Islet of Langerhans (tissue), 1 donor: ENCODE measurements at regions not wholly inside any gene's neighbourhood (a gene's known extent, or its start where the extent isn't known, plus 50 kb on each side); places are given as distances from the start of the nearest gene placed in this dataset.
"Not testable (repeated sequence)": the region's sequence is repeated elsewhere in the genome, so short reads cannot be mapped to it uniquely, and the experiment has no call there.

Experiments used
- FAIRE-seq: peaks from one replicate; lab custom pipeline; 2011; peaks lifted over from hg19 to GRCh38; lab: Jason Lieb, UNC

DNA sequence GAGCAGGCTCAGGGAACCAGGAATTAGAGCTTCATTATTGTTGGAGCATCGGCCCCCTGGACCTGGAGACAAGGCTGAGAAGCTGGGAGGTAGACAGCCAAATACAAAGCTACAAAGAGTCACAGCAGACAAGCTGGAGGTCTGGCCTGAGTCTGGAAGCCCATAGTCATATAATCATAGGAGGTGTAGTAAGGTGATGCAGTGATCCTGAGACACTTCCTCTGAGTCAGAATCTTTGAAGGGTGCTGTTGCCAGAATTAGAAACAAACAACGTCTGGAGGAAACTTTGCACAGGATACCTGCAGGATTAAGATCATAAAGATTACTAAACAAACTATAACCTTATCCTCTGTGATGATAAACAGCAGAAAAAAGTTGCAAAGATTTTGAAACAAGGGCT is 213.8 kb downstream of the DSC3 start:
- FAIRE-seq = no peak

DNA sequence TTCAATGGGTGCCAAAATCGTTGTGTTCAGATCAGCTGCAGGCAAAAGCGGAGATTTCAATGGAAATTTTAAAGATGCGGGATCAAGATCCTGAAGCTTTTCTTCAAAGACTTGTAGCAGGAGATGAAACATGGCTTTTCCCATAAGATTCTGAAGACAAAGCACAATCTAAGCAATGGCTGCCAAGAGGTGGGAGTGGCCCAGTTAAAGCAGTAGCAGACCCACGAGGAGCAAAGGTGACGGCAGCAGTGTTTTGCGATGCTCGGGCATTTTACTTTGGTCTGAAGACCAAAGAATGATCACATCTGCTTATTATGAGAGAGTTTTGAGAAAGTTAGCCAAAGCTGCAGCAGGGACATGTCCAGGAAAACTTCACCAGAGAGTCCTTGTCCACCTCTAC is 222.9 kb downstream of the DSC3 start:
- FAIRE-seq = no peak

DNA sequence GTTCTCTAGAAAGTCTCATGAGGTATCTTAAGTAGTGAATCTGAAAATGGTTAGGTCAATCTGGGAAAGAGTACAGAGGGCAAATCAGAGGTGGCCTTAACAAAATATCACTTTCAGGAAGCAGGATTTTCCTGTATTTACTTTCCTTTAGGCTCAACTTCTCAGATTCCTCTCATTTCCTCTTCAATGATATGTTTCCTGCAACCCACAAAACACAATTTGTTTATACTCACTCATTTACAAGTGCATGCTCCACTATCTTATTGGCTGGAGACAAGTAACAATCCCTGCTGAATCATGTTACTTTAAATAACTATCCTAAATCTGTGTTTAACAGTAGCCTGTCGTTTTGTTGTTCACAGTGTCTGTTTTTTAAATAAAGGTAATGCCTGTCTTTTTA is 228.1 kb downstream of the DSC3 start:
- no peak for FAIRE-seq

DNA sequence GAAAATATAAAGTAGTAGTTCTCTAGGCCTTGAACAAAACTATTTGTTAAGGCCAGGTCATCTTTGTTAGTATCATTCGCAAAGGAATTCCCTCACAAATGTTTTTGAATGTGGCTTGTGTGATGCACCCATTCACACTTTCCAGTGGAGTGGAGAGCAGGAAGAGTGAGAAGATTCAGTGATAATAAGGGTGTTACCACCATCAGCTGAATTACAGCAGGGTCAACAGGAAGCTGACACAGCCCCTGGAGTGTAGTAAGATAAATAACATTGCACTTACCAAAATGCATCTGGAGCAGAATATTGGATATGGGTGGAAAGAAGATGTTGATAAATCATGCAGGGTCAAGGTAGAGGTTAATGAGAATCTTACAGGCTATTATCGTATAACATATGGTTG is 231.0 kb downstream of the DSC3 start:
- FAIRE-seq = no peak

DNA sequence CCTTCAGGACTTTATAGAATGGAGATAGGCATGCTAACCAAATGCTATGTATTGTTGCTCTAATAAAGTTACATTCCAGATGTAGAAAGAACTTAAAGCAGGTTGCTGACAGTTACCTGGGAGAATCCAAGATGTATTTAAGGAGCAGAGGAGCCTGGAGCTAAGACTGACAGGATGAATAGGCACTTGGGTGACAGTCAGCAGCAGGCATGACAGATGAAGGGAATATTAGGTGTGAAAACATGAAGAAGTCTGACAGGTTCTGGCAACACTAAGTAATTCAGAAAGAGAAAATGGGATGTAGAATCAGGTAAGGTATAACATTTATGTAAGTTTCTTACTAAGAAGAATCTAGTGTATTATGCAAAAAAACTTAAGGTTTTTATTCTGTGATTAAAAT is 232.0 kb downstream of the DSC3 start:
- no peak for FAIRE-seq

DNA sequence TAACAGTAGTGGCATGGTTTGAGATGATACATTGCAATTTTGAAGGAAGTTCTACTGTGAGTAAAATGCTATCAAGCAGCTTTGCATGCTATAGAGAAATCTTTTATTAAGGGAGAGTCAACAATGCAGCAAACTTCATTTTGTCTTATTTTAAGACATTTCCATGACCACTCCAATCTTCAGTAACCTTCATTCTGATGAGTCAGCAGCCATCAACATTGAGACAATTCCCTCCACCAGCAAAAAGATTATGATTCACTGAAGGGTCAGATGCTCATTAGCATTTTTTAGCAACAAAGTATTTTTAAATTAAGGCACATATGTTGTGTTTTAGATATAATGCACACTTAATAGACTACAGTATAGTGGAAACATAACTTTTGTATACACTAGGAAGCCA is 235.7 kb downstream of the DSC3 start:
- no peak for FAIRE-seq

DNA sequence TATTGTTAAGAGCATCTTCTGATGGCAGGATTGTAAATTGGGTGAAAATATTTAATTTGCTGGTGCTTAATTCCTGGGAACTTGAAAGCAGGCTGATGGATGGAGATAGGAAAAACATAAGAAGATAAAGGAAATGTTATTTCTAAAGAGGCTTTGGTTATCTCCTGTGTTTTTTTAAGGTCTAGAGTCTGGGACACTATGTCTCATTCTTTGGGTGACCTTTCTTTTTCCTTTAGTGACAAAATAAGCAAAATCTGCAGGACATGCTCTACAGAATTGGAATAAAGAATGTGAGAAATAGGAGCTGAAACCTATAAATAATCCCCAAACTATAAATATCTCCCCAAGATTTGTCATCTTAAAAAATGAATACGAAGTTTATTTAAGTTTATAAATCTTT is 241.7 kb downstream of the DSC3 start:
- FAIRE-seq = no peak

DNA sequence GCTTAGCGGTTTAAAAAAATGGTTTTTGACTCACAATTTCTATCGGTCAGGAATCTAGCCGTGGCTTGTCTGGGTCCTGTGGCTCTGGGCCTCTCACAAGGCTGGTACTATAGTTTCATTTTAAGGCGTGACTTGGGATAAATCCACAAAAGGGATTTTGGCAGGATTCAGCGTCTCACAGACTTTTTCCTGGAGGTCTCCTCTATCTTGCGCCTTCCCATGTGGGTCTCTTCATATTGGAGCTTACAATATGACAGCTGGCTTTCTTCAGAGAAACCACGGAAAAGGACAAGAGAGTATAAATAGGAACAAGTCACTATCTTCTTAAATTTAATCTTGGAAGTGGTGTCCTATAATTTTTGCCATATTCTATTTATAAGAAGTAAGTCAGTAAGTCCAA is 250.5 kb downstream of the DSC3 start:
- FAIRE-seq = no peak

DNA sequence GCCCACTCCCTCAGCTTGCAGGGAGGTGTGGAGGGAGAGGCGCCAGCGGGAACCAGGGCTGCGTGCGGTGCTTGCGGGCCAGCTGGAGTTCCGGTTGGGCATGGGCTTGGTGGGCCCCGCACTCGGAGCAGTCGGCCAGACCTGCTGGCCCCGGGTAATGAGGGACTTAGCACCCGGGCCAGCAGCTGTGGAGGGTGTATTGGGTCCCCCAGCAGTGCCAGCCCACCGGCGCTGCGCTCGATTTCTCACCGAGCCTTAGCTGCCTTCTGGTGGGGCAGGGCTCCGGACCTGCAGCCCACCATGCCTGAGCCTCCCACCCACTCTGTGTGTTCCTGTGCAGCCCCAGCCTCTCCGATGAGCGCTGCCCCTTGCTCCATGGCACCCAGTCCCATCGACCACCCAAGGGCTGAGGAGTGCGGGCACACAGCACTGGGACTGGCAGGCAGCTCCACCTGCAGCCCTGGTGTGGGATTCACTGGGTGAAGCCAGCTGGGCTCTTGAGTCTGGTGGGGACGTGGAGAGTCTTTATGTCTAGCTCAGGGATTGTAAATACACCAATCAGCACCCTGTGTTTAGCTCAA is 254.0 kb downstream of the DSC3 start:
- not testable (repeated sequence) for FAIRE-seq

DNA sequence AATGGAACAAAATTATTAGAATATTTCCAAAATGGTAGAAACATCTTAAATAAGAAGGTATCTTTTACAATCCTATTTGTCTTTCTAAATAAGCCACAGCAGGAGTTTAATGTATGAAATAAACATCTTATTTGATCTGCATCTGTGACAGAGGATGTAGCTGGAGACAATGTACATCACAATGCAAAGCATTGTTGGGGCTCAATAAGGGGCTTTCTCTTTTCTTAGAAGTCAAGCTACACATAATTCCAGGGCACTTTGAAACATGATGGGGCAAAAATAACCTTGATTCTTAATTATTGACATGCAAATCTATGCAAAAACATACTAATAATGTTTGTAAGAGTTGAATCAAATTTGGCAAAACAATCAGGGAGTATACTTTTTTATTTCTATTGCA is 255.1 kb downstream of the DSC3 start:
- no peak for FAIRE-seq

DNA sequence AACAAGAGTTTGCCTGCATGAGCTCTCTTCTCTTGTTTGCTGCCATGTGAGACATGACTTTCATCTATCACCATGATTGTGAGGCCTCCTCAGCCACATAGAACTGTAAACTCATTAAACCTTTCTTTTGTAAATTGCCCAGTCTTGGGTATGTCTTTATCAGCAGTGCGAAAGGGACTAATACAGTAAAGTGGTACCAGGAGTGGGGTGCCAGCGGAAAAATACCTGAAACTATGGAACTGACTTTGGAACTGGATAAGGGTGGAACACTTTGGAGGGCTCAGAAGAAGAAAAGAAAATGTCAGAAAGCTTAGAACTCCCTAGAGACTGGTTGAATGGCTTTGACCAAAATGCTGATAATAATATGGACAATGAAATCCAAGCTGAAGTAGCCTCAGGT is 260.9 kb downstream of the DSC3 start:
- FAIRE-seq = no peak

DNA sequence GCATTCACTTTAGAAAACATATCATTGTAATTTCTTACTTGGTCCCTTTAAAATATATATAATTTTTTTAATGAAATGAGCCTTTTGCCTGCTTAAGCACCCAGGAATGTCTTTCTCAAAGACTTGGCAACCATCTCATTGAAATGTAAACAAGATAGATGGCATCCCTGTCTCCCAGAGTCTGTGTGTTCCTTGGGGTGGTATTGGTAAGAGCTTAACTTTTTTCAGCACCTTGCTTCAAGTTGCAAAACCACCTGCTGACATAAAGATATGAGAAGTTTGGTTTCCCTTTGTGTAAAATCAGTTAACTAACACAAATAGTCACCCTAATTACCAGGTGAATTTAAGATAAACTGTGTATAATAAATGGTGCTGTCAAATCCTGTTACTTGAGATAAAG is 266.9 kb downstream of the DSC3 start:
- FAIRE-seq = no peak

DNA sequence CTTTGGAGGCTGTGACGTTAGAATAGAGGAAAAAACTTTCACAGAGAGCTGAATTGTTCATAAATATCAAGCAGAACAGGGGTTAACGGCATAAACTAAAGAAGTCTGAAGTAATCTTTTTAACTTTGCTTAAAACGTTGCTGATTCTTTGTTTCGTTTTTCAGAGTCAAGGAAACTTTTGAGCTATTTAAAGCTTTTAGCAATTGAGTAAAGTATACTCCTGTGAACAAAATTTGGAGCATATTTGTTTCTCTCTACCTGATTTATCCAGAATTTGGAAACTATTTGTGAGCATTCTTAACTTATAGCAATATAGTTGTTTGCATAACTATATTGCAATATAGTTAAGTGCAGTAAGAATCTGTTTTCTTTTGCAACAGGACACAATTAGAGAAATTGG is 270.4 kb downstream of the DSC3 start:
- FAIRE-seq = not testable (repeated sequence)

DNA sequence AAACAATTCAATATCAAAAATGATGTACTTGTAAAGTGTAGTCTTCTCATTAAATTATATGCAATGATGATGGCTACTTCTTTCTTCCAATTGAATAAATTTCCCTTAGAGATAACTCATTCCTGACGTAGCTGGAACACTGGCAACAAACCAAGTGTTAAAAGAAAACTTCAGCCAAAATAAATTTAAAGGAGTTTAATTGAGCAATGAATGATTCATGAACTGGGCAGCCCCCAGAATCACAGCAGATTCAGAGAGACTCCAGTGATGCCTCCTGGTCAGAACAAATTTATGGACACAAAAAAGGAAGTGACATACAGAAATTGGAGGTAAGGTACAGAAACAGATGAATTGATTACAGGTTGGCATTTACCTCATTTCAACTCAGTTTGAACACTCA is 276.5 kb downstream of the DSC3 start:
- FAIRE-seq = no peak

DNA sequence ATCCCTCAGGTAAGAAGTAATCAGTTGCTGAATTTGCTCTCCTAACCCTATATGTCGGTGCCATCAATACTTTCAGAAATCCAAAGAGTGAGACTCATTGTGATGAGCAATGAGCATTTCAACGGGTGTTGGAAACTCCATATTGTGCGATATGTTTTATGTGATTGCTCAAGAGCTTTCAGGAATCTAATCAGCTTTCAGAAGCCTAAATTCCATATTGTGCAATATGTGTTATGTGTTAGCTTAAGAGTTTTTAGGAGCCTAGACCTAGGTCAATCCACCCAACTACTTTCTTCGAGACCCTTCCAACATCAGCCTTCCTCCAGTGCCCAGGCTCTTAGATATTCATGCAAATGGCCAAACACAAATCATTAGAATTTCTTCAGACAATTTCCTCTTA is 277.3 kb downstream of the DSC3 start:
- no peak for FAIRE-seq

DNA sequence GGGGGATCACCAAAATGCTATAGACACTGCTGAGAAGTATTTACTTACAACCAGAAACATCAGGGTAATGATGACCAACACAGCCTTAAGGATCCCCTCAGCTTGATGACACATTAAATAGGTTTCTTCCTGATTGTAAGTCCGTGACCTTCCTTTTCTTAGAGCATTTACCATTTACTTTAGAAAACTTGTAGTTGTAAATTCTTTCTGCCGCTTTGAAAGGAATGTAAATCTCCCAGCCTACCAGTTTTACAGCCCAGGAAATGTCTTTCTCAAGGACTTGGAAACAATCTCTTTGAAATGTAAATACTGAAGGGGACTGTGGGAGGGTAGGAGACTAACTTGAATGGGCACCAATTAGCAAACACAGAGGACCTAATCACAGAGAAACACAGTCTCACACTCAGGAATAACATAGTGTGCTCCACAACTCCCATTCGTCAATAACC is 278.6 kb downstream of the DSC3 start:
- no peak for FAIRE-seq

DNA sequence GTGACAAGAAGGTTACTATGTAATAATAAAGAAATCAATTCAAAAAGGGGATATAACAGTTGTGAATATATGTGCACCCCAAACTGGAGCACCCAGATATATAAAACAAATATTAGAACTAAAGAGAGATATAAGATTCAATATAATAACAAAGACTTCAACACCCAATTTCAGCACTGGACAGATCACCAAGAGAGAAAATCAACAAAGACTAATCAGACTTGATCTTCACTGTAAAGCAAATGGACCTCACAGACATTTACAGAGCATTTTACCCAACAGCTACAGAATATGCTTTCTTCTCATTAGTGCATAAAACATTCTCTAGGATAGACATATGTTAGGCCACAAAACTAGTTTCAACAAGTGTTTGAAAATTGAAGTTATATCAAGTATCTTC is 287.7 kb downstream of the DSC3 start:
- FAIRE-seq = no peak

DNA sequence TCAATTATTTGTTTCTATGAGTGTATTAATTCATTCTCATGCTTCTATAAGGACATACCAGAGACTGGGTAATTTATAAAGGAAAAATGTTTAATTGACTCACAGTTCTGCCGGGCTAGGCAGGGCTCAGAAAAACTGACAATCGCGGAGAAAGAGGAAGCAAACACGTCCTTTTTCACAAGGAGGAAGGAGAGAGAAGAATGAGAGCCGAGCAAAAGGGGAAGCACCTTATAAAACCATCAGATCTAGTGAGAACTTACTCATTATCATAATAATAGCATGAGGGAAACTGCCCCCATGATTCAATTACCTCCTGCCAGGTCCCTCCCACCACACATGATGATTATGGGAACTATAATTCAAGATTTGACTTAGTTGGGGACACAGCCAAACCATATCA is 294.0 kb downstream of the DSC3 start:
- FAIRE-seq = no peak

DNA sequence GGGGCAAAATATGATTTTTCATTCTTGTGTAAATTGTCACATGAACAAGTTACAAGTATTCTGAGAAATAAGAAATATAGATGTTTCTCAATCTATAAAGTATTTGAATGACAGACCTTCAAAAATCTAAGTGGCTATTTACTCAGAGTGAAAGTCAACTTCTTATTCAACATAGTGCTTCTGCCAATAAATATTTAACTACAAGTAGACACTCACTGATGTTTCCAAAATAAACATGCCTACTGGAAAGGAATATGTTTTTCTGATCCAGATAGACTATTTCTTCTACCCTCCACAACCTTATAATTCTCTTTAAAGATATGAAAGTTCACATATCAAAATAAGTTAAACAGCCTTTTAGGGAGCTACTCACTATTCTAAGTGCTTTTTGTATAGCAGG is 296.3 kb downstream of the DSC3 start:
- FAIRE-seq = no peak

DNA sequence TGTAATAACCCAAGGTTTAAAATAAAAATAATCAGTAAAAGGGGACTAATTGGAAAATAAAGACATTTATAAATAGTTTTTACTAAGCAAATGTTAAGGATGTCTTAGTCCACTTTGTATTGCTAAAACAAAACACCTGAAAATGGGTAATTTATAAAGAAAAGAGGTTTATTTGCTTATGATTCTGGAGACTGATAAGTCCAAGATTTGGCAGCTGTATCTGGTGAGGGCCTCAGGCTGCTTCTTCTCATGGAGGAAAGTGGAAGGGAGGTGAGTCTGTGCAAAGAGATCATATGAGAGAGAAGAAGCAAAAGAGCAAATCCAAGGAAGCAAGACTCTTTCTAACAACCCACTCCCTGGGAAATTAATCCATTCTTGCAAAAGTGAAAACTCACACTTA is 299.5 kb downstream of the DSC3 start:
- FAIRE-seq = no peak

DNA sequence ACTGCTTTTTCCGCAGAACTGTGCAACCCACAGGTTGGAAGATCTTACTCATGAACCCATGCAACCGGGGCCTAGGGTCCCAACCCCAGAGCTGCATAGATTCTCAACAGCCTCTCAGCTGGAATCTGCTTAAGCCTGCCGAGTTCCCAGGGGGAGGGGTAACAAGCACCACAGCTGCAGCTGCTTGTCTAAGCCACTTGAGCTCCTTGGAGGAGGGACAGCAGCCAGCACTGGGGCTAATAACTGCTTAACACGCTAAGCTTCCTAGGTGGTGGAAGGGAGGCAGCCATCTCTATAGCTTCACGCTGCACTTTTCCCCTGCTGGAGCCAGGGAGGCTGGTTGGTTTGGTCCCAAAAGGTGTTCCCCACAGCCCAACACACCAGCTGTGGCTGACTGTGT is 311.6 kb downstream of the DSC3 start:
- no peak for FAIRE-seq

DNA sequence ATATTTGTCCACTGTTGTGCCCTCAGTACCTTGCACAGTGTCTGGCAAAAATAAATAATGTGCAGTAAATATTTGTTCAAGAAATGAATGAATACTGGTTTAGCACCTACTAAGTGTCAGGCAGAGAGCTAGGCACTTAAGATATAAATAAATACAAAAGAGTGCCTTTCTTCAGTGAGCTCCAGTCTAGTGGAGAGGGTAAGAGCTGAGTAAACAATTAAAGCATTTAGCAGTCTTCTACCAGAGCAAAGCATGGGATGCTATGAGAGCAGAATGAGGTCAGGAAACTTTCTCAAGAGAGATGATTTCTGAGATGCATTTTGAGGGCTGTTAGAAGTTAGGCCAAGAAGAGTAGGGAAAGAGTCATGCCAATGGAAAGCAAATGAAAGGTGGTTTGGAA is 314.7 kb downstream of the DSC3 start:
- no peak for FAIRE-seq

DNA sequence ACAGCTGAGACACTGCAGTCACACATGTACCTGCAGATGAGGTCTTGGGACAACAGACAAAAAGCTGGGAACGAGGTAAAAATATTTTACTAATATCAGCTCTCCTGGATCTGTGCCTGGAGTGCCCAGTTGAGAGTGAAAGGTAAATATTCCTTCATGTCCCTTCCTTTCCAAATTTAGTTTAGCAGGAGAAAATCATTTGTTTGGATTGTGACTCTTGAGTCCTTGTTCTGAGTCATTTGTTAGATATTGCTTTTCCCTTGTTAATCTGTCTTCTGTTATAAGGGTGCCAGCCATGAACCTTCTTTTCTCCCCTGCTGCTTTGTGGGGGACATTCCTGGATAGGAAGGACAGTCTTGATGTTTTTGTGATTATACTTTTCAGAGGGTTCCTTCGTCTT is 329.2 kb downstream of the DSC3 start:
- no peak for FAIRE-seq

DNA sequence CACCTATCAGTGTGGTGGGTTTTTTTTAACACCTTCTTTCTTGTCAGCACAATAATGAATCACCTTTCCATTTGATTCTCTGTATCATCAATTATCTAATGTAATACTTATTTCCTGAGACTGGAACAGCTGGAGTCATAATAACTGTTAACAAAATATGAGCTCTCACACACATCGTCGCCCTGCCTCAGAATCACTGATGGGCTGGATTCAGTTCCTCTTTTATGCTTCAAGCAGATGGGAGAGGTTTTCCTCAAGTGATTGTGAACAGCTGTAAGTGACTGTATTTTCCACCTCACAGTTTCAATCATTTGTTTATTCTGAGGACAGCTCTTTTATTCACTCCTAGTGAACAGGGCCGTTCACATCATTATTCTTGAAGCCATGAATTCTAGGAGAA is 330.2 kb downstream of the DSC3 start:
- no peak for FAIRE-seq

DNA sequence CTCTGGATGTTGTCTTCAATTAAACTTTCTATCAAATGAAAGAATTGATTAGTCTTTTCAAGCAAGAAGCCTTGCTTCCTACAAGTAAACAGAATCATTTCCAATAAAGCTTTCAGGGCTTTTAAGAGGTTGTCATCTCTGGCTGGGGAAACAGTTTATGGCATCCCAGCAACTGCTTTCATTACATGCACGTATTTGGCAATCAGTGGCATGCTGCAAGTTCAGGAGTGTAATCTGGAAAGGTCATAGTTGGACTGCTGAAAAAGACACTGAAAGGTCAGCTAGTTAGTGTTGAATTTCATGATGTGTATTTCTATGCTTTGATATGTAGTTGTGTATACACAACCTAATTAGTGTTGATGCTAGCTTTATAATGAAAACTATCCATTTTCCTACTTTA is 332.9 kb downstream of the DSC3 start:
- no peak for FAIRE-seq
